ENCODE measurements at regions not wholly inside any gene's neighbourhood (a gene's known extent, or its start where the extent isn't known, plus 50 kb on each side); places are given as distances from the start of the nearest gene placed in this dataset.

DNA sequence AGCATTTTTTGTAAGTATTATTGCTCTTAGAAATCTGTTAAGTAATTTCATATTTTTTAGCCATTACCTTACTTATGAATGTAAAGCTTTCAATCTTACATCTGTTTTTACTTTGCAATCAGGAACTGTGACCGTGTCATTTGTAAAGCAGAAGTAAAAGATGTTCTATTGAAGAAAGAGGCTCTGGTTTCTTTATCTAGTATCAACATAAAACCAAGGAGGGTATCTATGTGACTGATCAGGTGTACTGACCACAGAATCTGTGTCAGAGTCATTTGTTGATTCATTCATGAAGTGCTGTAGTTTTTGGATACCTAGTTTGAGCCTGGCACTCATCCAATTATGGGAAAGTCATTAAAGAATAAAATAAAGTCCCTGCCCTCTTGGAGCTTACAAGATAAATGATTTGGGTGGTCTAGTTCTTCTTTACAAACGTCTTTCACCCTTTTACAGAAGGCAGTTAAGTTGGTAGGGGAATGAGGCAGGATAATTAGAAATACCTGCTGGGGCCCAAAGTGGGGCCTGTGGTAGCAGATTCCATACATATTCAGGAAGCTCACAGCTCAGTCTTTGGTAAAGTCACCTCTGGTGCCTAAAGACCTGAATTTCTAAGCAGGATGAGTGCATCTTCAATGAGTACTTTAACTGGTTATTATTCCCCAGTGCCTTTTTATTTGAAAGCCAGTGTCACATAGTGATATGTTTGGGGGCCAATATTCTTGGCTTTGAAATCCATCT lies 260.6 kb upstream of the NT5C1B start:
- Mint-ChIP-seq H3K4me1 (ENCODE audit: low read depth, unreplicated experiment) (no peaks in the 10 kb centered on the region), H3K27ac (ENCODE audit: unreplicated experiment) (no peak overlapping the region), H3K9me3 (ENCODE audit: low read depth, unreplicated experiment) (no peaks in the 10 kb centered on the region), H3K27me3 (ENCODE audit: unreplicated experiment) (no peaks in the 10 kb centered on the region), H3K4me3 (ENCODE audit: low read depth, unreplicated experiment) (no peak overlapping the region), H3K36me3 (ENCODE audit: insufficient read depth, unreplicated experiment) (no peaks in the 10 kb centered on the region)
- intact Hi-C loops (cut with micrococcal nuclease; ENCODE audit: unreplicated experiment) = loop anchor here (5.0 kb wide), 1 partner anchor 98 kb away; no protein-coding TSS in a partner anchor
- TF ChIP-seq, protein P1, sequence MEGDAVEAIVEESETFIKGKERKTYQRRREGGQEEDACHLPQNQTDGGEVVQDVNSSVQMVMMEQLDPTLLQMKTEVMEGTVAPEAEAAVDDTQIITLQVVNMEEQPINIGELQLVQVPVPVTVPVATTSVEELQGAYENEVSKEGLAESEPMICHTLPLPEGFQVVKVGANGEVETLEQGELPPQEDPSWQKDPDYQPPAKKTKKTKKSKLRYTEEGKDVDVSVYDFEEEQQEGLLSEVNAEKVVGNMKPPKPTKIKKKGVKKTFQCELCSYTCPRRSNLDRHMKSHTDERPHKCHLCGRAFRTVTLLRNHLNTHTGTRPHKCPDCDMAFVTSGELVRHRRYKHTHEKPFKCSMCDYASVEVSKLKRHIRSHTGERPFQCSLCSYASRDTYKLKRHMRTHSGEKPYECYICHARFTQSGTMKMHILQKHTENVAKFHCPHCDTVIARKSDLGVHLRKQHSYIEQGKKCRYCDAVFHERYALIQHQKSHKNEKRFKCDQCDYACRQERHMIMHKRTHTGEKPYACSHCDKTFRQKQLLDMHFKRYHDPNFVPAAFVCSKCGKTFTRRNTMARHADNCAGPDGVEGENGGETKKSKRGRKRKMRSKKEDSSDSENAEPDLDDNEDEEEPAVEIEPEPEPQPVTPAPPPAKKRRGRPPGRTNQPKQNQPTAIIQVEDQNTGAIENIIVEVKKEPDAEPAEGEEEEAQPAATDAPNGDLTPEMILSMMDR (IDR thresholded peaks at IDR 0.05; ENCODE audit: unreplicated experiment) = no peak
- no peak for DNase-seq
- CTCF ChIA-PET = no interaction called here
- BruUV-seq (replicated peaks) = no TSS peak

DNA sequence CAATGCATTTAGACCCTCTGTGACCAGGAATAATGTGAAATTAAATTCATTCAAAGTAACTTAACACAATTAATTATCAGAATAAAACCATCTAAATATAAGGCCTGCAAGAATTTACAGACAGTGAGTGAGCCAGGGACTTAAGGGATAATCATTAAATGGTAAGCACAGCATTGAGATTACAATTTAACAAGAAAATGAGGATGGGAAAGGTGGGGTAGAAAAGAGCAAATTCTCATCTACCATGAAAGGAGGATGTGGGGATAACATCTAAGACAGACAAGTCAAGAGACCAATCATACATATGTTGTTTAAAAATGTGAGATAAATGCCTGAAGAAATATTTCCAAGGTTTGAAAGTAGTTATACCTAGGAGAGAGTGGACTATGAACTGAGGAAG lies 259.3 kb upstream of the NT5C1B start:
- no peaks in the 10 kb centered on the region for H3K36me3 Mint-ChIP-seq (ENCODE audit: insufficient read depth, unreplicated experiment)
- TF ChIP-seq, protein P1 (IDR thresholded peaks at IDR 0.05; ENCODE audit: unreplicated experiment) = no peak
- CTCF ChIA-PET = interaction anchor here (0.6 kb wide), 1 partner anchor 962 kb away, joined by 3 read pairs; no protein-coding TSS in a partner anchor
- H3K4me3 Mint-ChIP-seq (ENCODE audit: low read depth, unreplicated experiment) = no peak overlapping the region
- no peaks in the 10 kb centered on the region for H3K4me1 Mint-ChIP-seq (ENCODE audit: low read depth, unreplicated experiment)
- no TSS peak for BruUV-seq (replicated peaks)
- H3K27me3 Mint-ChIP-seq (ENCODE audit: unreplicated experiment) = no peaks in the 10 kb centered on the region
- H3K27ac Mint-ChIP-seq (ENCODE audit: unreplicated experiment) = no peak overlapping the region
- no peaks in the 10 kb centered on the region for H3K9me3 Mint-ChIP-seq (ENCODE audit: low read depth, unreplicated experiment)
- DNase-seq = no peak
- intact Hi-C loops (cut with micrococcal nuclease; ENCODE audit: unreplicated experiment) = no loop called here

DNA sequence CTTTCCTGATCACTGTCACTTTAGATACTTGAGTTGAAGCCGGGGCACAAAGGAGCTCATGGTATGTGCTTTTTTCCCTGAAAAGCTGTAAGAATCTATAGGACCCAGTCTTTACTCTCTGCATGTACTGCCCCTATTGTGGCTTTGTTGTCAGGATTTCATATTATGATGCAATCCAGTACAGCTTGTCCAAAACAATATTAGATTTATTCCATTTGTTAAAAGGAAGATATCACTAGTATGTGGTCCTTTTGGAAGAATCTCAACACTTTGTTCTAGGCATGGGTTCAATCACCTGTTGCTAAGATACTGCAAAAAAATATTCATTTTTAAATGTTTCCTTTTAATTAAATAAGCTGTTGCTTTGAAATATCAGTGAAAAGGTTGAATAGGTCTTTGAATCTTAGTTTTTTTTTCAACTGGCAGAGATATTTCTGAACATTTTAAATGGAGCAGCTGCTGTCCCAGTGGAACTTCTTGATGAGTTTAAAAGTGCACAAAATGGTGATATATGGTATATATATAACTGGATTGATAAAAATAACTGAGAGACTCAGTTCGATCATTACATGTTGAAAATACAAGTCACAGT lies 256.6 kb upstream of the NT5C1B start:
- Mint-ChIP-seq H3K27ac (ENCODE audit: unreplicated experiment) (no peak overlapping the region), H3K27me3 (ENCODE audit: unreplicated experiment) (no peaks in the 10 kb centered on the region), H3K4me1 (ENCODE audit: low read depth, unreplicated experiment) (peaks cover 15% of the 10 kb centered on the region), H3K4me3 (ENCODE audit: low read depth, unreplicated experiment) (no peak overlapping the region), H3K36me3 (ENCODE audit: insufficient read depth, unreplicated experiment) (no peaks in the 10 kb centered on the region), H3K9me3 (ENCODE audit: low read depth, unreplicated experiment) (no peaks in the 10 kb centered on the region)
- intact Hi-C loops (cut with micrococcal nuclease; ENCODE audit: unreplicated experiment) = no loop called here
- BruUV-seq (replicated peaks) = no TSS peak
- TF ChIP-seq, protein P1 (IDR thresholded peaks at IDR 0.05; ENCODE audit: unreplicated experiment) = no peak
- DNase-seq = no peak
- CTCF ChIA-PET = no interaction called here

DNA sequence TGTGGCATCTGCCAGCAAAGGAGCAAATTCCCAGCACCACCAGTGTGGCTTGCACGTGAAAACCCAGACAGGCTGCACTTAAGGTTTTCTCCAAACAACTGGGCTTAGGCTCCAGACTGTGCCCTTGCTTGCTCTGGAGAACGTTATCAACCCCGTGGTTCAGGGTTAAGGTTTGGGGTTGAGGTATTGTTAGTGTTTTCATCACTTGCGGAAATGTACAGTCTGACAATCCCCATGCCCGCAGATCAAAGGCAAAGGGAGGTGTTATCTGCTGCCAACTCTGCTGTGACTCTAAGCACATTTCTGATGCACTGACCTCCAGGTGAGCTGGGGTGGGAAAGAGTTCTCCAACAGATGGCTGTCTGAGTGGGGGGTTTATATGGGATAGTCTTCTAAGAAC lies 253.5 kb upstream of the NT5C1B start:
- no peaks in the 10 kb centered on the region for H3K9me3 Mint-ChIP-seq (ENCODE audit: low read depth, unreplicated experiment)
- TF ChIP-seq, protein P1 (IDR thresholded peaks at IDR 0.05; ENCODE audit: unreplicated experiment) = no peak
- H3K4me1 Mint-ChIP-seq (ENCODE audit: low read depth, unreplicated experiment) = peaks cover 15% of the 10 kb centered on the region
- CTCF ChIA-PET = no interaction called here
- BruUV-seq (replicated peaks) = no TSS peak
- H3K36me3 Mint-ChIP-seq (ENCODE audit: insufficient read depth, unreplicated experiment) = no peaks in the 10 kb centered on the region
- no peak overlapping the region for H3K27ac Mint-ChIP-seq (ENCODE audit: unreplicated experiment)
- intact Hi-C loops (cut with micrococcal nuclease; ENCODE audit: unreplicated experiment) = no loop called here
- H3K4me3 Mint-ChIP-seq (ENCODE audit: low read depth, unreplicated experiment) = no peak overlapping the region
- DNase-seq = no peak
- no peaks in the 10 kb centered on the region for H3K27me3 Mint-ChIP-seq (ENCODE audit: unreplicated experiment)

Measured in Calu3 (cell line).